Mucosa of gallbladder (tissue), 1 donor: ENCODE measurements at regions not wholly inside any gene's neighbourhood (a gene's known extent, or its start where the extent isn't known, plus 50 kb on each side); places are given as distances from the start of the nearest gene placed in this dataset.
A peak's percentile ranks its signal among the peaks of the same experiment; 100 is the strongest.

Experiments used
- DNase-seq: peaks from one replicate; pipeline ENCODE4 v3.0.0-alpha.2; 2020; ENCODE audit warnings: low spot score
- donor health status: DM: no; HTN: no; CAD: no.

DNA sequence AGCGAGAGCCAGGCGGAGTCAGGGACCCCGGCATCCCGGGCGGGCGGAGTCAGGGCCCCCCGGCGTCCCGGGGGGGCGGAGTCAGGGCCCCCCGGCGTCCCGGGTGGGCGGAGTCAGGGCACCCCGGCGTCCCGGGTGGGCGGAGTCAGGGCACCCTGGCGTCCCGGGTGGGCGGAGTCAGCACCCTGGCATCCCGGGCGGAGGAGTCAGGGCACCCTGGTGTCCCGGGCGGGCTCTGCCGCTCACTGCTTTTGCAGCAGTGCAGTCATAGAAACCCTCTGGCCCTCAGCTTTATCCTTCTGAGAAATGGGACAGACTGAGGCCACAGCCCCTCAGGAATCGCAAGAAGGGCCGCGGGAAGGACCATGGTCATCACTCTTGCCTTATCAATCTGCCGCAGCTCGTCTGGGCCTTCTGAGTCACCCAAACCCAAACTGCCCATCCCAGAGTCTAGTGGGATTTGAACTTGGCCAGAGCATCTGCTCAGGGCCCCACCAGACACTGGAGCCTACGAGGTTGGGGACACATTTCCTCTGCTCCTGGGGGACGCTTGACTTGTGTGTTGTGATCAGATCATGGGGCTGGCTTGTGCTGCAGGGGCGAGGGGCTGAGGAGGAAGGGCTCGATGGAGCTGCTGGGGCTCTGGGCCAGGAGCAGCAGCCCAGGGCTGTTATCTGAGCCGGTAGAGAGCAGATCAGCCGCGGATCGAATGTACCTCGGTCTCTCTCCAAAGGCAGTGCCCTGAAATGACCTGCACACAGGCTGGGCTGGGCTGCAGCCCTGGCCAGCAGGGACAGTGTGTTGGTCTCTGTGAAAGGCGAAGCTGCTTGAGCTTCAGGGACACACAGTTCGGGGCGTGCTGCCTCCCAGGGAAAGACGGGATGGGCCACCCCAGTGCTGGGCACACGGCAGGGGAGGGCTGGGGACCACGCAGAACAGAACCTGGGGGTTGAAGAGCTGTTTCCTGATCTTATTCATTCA, 290.1 kb upstream of the HDAC4 start:
- DNase-seq, result peak; percentile 51

GRCh38 chr2:239689985-239690384, 289.2 kb upstream of the HDAC4 start:
- DNase-seq, result no peak

DNA sequence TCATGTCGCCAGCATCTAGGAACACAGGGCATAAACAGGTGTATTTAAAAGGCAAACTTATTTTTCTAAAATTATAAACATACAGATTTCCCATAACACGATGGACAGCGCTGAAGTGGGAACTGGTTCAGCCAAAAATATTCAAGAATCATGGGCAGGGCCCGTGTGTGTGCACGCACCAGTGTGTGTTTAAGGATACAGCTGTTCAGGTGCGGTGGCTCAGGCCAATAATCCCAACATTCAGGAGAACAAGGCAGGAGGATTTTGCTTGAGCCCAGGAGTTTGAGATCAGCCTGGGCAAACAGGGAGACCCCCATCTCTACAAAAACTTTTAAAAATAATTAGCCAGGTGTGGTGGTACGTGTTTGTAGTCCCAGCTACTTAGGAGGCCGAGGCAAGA, 288.6 kb upstream of the HDAC4 start:
- DNase-seq, result no peak

DNA sequence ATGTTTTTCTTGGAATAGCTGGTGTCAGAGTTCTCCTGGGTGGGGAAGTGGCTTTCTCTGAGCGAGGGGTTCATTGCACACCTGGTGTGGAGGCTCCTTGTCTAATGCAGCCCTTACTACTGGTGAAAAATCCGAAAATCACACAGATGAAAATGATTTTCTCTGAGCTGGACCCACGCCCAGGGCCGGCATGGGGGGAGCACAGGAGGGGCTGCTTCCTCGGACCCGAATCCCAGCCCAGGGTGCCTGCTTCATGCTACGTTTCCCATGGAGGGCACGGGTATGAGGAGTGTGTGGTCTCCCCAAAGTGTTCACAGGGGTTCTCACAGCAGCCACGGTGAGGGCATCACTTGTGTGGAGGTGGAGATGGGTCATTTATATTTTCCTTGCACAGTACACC, 288.0 kb upstream of the HDAC4 start:
- no peak for DNase-seq

DNA sequence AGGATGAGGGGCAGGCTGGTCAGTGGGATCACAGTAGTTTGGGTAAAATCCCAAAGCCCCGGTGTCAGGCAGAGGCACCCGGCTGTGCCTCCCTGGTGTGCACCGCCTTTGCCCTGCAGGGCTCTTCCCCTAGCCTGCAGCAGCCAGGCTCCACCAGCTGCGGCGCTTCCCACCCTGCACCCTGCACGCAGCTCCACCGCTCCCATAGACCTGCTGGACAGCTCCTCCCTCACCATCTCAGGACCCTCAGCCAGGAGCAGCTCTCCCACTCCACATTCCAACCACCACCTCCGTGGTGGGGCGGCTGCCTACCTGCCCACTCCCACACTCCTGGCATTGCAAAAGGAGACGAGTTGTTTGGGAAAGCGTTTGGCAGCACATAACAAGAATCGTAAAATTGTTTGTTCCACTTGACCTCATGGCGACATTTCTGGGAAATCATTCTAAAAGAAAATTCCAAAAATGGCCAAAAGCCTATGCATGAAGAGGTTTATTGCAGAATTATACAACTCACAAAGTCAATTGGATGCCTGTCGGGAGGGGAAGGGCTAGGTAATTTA, 287.4 kb upstream of the HDAC4 start:
- DNase-seq, result no peak

DNA sequence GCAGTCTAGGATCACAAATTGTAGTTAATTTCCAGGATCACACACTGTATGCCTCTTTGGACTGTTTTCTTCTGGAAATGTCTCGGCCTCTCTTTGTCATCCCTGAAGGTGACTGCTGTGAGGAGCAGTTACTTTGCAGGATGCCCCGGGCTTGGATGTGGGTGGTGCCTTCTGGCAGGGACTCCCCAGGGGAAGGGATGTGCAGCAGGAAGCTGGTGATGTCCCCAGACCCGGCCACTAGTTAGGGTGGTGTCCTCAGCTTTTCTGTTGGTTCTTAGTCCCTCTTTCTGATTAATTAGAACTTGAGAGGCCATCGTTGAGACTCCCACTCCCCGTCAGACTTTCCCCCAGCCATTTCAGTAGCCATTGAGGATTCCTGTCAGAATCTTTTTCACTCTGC, 286.6 kb upstream of the HDAC4 start:
- no peak for DNase-seq

DNA sequence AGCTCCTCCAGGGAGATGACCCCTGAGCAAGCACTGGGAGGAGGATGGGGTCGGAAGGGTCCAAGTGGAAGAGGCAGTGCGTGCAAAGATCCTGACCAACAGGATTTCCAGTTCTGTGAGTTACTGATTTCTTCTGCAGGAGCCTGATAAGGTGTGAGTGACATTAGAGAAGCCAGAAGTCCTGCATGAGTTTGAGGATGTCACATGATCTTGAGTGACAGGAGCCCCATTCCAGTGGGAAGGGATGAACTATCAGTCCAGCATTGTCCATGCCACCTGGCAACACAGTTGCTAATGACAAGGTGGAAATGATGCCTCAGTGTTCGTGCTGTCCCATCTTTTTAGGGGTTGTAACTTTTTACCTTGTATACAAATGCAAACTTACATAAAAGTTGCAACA, 285.1 kb upstream of the HDAC4 start:
- no peak for DNase-seq

GRCh38 chr2:239685556-239685955, 284.7 kb upstream of the HDAC4 start:
- no peak for DNase-seq

DNA sequence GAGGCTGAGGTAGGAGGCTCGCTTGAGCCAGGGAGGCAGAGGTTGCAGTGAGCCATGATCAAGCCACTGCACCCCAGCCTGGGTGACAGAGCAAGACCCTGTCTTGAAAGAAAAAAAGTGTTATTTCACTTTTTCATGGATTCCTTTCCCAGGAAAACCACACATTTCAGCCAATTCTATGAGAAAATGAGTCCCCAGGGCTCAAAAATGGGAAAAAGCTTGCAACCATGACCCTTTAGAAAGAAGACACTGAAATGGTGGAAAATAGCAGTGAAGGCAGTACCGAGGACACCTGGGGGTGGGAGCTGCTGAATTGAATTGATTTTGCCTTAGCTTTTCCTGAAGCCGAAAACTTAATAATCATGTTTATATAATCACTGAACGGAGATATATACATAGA, 284.2 kb upstream of the HDAC4 start:
- DNase-seq, result no peak

GRCh38 chr2:239684271-239684810, 283.5 kb upstream of the HDAC4 start:
- DNase-seq, result no peak

DNA sequence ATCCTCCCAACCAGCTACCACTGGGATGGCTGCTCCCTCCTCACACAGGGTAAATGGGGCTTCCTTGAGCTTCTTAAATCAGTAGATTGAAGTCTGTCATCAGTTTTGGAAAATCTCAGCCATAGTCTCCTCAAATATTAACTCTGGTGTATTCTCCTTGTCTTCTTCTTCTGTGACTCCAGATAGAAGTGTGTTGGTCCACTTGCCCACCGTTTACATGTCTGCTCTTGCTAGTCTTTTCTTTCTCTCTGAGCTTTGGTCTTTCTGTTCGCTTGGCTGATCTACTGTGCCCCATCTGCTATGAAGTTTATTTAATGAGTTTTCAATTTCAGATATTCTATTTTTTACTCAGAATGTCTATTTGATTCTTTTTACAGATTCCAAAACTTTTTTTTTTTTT, 281.7 kb upstream of the HDAC4 start:
- no peak for DNase-seq

- no peak for DNase-seq
These were observed 278.9 kb upstream of the HDAC4 start for GRCh38 chr2:239679755-239680154.

GRCh38 chr2:239678666-239679296, 278.0 kb upstream of the HDAC4 start:
- no peak for DNase-seq

DNA sequence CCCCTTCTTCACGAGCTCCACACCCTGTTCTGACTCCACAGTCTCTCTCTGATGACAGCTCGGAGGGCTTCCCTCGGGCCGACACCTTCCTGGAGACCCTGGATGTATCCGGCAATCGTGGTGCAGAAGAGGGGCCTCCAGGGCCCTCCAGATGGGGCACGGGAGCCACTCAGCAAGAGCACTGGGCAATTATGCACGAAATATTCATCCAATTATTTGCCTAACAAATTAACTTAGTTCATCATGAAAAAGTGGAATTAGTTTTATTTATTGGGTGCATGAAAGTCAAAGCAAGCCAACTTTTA, 277.3 kb upstream of the HDAC4 start:
- DNase-seq, result no peak

- no peak for DNase-seq
These were observed 276.8 kb upstream of the HDAC4 start for GRCh38 chr2:239677453-239678185.

GRCh38 chr2:239676716-239677452, 276.1 kb upstream of the HDAC4 start:
- DNase-seq, result no peak

DNA sequence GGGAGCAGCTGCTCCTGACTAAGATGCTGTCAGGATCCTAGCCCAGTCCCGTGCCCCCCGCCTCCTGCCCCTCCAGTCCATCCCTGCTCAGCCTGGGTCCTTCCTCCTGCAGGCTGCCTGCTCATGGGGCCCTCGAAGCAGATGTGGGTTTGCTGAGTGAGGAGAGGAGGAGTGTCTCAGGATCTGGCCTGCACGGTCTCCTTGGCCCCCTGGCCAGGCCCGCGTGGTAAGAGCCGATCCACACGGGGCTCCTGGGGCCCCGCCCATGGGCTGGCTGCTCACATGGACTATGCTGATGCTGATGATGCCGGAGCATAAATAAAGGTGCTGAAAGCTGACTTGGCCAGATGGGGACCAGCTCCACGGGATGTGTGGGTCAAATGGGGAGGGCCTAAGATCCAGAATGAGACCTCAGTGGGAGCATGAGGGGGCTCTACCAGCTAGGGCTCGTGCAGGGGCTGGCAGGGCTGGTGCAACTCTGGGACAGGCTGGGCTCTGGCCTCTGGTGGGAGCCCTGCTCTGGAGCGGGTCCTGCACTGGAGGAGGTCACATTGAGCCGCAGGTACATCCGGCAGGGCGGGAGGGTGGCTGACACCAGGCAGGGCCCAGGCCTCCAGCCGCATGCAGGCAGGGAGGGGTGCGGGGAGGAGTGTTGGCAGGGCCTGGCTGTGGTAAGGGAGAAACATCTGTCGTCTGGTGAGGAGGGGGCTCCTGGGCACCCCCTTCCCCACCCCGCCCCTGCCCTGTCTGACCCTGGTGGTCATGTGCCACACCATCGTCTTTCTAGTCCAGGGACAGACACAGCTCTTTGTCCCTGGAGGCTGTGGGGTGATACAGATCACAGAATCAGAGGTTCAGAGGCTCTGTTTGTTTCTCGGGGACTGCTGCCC, 275.3 kb upstream of the HDAC4 start:
- no peak for DNase-seq

GRCh38 chr2:239674981-239675825, 274.4 kb upstream of the HDAC4 start:
- DNase-seq, result no peak
